ENCODE measurements at regions not wholly inside any gene's neighbourhood (a gene's known extent, or its start where the extent isn't known, plus 50 kb on each side); places are given as distances from the start of the nearest gene placed in this dataset.

DNA sequence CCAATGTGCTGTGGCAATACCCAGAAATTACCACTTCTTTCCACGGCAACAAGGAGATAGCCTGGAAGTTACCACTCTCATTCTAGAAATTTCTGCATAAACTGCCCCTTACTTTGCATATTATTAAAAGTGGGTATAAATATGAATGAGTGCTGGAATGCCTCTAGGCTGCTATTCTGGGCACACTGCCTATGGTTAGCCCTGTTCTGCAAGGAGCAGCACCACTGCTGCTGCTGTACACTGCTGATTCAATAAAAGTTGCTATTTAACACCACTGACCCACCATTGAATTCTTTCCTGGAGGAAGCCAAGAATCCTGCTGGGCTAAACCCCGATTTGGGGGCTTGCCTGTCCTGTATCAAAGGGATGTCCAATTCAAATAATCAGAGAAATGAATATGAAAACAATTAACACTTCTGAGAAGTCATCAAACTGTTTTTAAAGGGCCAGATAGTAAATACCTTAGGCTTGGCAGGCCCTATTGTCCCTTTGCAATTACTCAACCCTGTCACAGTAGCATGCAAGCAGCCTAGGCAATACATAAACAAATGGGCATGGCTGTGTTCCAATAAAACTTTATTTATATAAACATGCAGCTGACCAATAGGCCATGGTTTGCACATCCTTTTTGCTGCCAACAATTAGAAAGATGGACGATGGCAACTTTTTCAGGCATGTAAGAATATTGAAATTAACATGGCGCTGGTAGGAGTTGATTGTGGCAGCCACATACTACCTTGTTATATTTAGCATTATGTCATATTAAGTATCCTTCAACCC lies 369.4 kb upstream of the B3GALT2 start:
- TF ChIP-seq CTCF (IDR thresholded peaks at IDR 0.05; ENCODE audit: control extremely low read depth, extremely low read depth), result no peak
- H3K27me3 ChIP-seq (ENCODE audit: control insufficient read depth in 3 of 3, insufficient read depth in 3 of 3, low read length in 2 of 3), result no peaks in the 10 kb centered on the region
- H3K4me3 ChIP-seq, result no peak overlapping the region
- H3K27ac ChIP-seq (ENCODE audit: low read depth in 1 of 2, low read length in 1 of 2), result no peak overlapping the region
- H3K9me3 ChIP-seq (ENCODE audit: control insufficient read depth in 4 of 4, insufficient read depth in 3 of 4, low read length in 3 of 4), result no peaks in the 10 kb centered on the region
- H3K9ac ChIP-seq (ENCODE audit: insufficient read depth in 1 of 2, low read length in 2 of 2), result no peak overlapping the region
- ATAC-seq (ENCODE audit: insufficient read depth, low FRiP score), result no peak
- peaks cover 0 to 3% (median 2%) of the 10 kb centered on the region in 5 donors for H3K4me1 ChIP-seq (ENCODE audit: control insufficient read depth in 5 of 5, insufficient read depth in 5 of 5, low read length in 5 of 5)
- H3K36me3 ChIP-seq (ENCODE audit: control insufficient read depth in 4 of 4, insufficient read depth in 4 of 4, low read length in 4 of 4), result no peaks in the 10 kb centered on the region
- no peak for DNase-seq
- 86 to 87% methylated on average over 4 of the region's 4 CpGs for WGBS, 2 donors

DNA sequence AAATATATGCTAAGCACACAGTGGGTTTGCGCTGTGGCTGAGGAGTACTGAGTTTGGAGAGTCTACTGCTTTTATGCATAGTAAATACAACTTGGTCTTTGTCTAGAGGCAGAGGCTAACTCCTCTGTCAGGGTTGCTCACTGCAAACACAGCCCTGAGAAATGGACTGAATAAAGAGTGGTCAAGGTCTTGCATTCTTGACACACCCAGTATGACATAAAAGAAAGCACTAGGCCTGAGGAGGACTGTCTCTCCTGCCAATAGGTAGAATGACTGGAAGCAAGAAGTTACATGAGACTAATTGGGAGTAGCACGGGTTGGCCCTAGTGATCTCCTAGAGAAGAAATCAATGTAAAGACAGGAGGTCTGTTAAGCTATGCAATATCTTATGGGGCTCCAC lies 367.2 kb upstream of the B3GALT2 start:
- Histone ChIP-seq H3K27ac (ENCODE audit: low read depth in 1 of 2, low read length in 1 of 2) (no peak overlapping the region), H3K4me1 (ENCODE audit: control insufficient read depth in 5 of 5, insufficient read depth in 5 of 5, low read length in 5 of 5) (peaks cover 0 to 2% (median 0%) of the 10 kb centered on the region in 5 donors), H3K27me3 (ENCODE audit: control insufficient read depth in 3 of 3, insufficient read depth in 3 of 3, low read length in 2 of 3) (no peaks in the 10 kb centered on the region), H3K9me3 (ENCODE audit: control insufficient read depth in 4 of 4, insufficient read depth in 3 of 4, low read length in 3 of 4) (no peaks in the 10 kb centered on the region), H3K4me3 (no peak overlapping the region), H3K9ac (ENCODE audit: insufficient read depth in 1 of 2, low read length in 2 of 2) (no peak overlapping the region), H3K36me3 (ENCODE audit: control insufficient read depth in 4 of 4, insufficient read depth in 4 of 4, low read length in 4 of 4) (no peaks in the 10 kb centered on the region)
- no peak for DNase-seq
- no peak for TF ChIP-seq CTCF (IDR thresholded peaks at IDR 0.05; ENCODE audit: control extremely low read depth, extremely low read depth)
- 94 to 100% methylated on average over 2 of the region's 2 CpGs for WGBS, 2 donors
- ATAC-seq (ENCODE audit: insufficient read depth, low FRiP score), result no peak

DNA sequence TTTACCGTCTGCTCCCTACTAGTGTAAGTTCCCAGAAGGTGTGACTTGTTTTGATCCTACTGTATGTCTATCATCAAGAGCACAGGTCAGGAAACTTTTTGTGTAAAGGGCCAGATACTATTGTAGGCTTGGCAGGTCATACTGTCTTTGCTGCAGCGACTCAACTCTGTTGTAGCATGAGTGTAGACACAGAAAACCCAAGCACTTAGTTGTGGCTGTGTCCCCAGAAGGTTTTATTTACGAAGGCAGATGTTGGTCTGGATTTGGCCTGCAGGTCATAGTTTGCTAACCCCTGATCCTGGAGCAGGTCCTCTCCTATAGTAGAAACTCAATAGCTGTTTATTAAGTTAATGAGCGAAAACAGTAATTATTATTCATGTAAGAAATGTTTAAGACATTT lies 365.9 kb upstream of the B3GALT2 start:
- 95 to 97% methylated on average over 4 of the region's 4 CpGs for WGBS, 2 donors
- H3K9ac ChIP-seq (ENCODE audit: insufficient read depth in 1 of 2, low read length in 2 of 2), result no peak overlapping the region
- no peaks in the 10 kb centered on the region for H3K4me1 ChIP-seq (ENCODE audit: control insufficient read depth in 5 of 5, insufficient read depth in 5 of 5, low read length in 5 of 5)
- ATAC-seq (ENCODE audit: insufficient read depth, low FRiP score), result no peak
- no peak for DNase-seq
- no peak overlapping the region for H3K4me3 ChIP-seq
- no peaks in the 10 kb centered on the region for H3K27me3 ChIP-seq (ENCODE audit: control insufficient read depth in 3 of 3, insufficient read depth in 3 of 3, low read length in 2 of 3)
- no peaks in the 10 kb centered on the region for H3K9me3 ChIP-seq (ENCODE audit: control insufficient read depth in 4 of 4, insufficient read depth in 3 of 4, low read length in 3 of 4)
- no peak for TF ChIP-seq CTCF (IDR thresholded peaks at IDR 0.05; ENCODE audit: control extremely low read depth, extremely low read depth)
- H3K36me3 ChIP-seq (ENCODE audit: control insufficient read depth in 4 of 4, insufficient read depth in 4 of 4, low read length in 4 of 4), result no peaks in the 10 kb centered on the region
- H3K27ac ChIP-seq (ENCODE audit: low read depth in 1 of 2, low read length in 1 of 2), result no peak overlapping the region

GRCh38 chr1:193549081-193549480 lies 362.7 kb upstream of the B3GALT2 start:
- Histone ChIP-seq H3K27ac (ENCODE audit: low read depth in 1 of 2, low read length in 1 of 2) (no peak overlapping the region), H3K4me1 (ENCODE audit: control insufficient read depth in 5 of 5, insufficient read depth in 5 of 5, low read length in 5 of 5) (no peaks in the 10 kb centered on the region), H3K4me3 (no peak overlapping the region), H3K9ac (ENCODE audit: insufficient read depth in 1 of 2, low read length in 2 of 2) (no peak overlapping the region), H3K36me3 (ENCODE audit: control insufficient read depth in 4 of 4, insufficient read depth in 4 of 4, low read length in 4 of 4) (no peaks in the 10 kb centered on the region), H3K9me3 (ENCODE audit: control insufficient read depth in 4 of 4, insufficient read depth in 3 of 4, low read length in 3 of 4) (no peaks in the 10 kb centered on the region), H3K27me3 (ENCODE audit: control insufficient read depth in 3 of 3, insufficient read depth in 3 of 3, low read length in 2 of 3) (no peaks in the 10 kb centered on the region)
- WGBS, 2 donors, result 92 to 97% methylated on average over 1 of the region's 1 CpG
- no peak for DNase-seq
- no peak for ATAC-seq (ENCODE audit: insufficient read depth, low FRiP score)
- TF ChIP-seq CTCF (IDR thresholded peaks at IDR 0.05; ENCODE audit: control extremely low read depth, extremely low read depth), result no peak

All from lung (tissue), 11 donors.